ENCODE measurements at regions not wholly inside any gene's neighbourhood (a gene's known extent, or its start where the extent isn't known, plus 50 kb on each side); places are given as distances from the start of the nearest gene placed in this dataset.
"Not testable (repeated sequence)": the region's sequence is repeated elsewhere in the genome, so short reads cannot be mapped to it uniquely, and the experiment has no call there.

GRCh38 chr3:75294124-75294523, 370.0 kb upstream of the FRG2C start:
- no peak overlapping the region for H3K9ac ChIP-seq

GRCh38 chr3:75295013-75295412, 369.1 kb upstream of the FRG2C start:
- H3K27ac ChIP-seq: no peak overlapping the region
- H3K36me3 ChIP-seq: no peaks in the 10 kb centered on the region
- H3K4me1 ChIP-seq: no peaks in the 10 kb centered on the region
- no peaks in the 10 kb centered on the region for H4K20me1 ChIP-seq
- peaks cover 0 to 7% (median 0%) of the 10 kb centered on the region in 11 experiments; a peak in 2 of 22 replicates for H3K9me3 ChIP-seq (replicated peaks in 1 of 11)
- no peak overlapping the region for H3K4me3 ChIP-seq
- TF ChIP-seq Cebpa-rat (IDR thresholded peaks at IDR 0.05): no peak
- no peak overlapping the region for H3K4me2 ChIP-seq
- H3K27me3 ChIP-seq: no peaks in the 10 kb centered on the region
- H3K9ac ChIP-seq: no peak overlapping the region

More at GRCh38 chr3:75294124-75294523, 370.0 kb upstream of the FRG2C start:
- H3K27me3 ChIP-seq: no peaks in the 10 kb centered on the region
- no peaks in the 10 kb centered on the region for H3K36me3 ChIP-seq
- no peak overlapping the region for H3K27ac ChIP-seq
- H3K4me1 ChIP-seq: no peaks in the 10 kb centered on the region
- H4K20me1 ChIP-seq: no peaks in the 10 kb centered on the region
- H3K4me3 ChIP-seq: no peak overlapping the region
- TF ChIP-seq Cebpa-rat (IDR thresholded peaks at IDR 0.05): no peak
- no peak overlapping the region for H3K4me2 ChIP-seq
- H3K9me3 ChIP-seq (replicated peaks in 1 of 11): peaks cover 0 to 10% (median 3%) of the 10 kb centered on the region in 11 experiments; a peak in 8 of 22 replicates

- H3K36me3 ChIP-seq: no peaks in the 10 kb centered on the region
- H3K4me3 ChIP-seq: no peak overlapping the region
- H3K9ac ChIP-seq: no peak overlapping the region
- H3K4me1 ChIP-seq: no peaks in the 10 kb centered on the region
- no peaks in the 10 kb centered on the region for H3K27me3 ChIP-seq
- peaks cover 0 to 7% (median 0%) of the 10 kb centered on the region in 11 experiments; a peak in 2 of 22 replicates for H3K9me3 ChIP-seq (replicated peaks in 1 of 11)
- no peak overlapping the region for H3K27ac ChIP-seq
- no peaks in the 10 kb centered on the region for H4K20me1 ChIP-seq
- no peak for TF ChIP-seq Cebpa-rat (IDR thresholded peaks at IDR 0.05)
- no peak overlapping the region for H3K4me2 ChIP-seq
Observed at GRCh38 chr3:75296858-75297257, 367.3 kb upstream of the FRG2C start.

GRCh38 chr3:75300606-75301005, 363.5 kb upstream of the FRG2C start:
- Histone ChIP-seq H3K4me2 (no peak overlapping the region), H3K4me1 (no peaks in the 10 kb centered on the region), H3K27ac (no peak overlapping the region), H3K27me3 (no peaks in the 10 kb centered on the region), H3K4me3 (no peak overlapping the region), H4K20me1 (no peaks in the 10 kb centered on the region), H3K9ac (no peak overlapping the region), H3K9me3 (replicated peaks in 1 of 11) (peaks cover 0 to 7% (median 0%) of the 10 kb centered on the region in 11 experiments; a peak in 2 of 22 replicates), H3K36me3 (no peaks in the 10 kb centered on the region)
- TF ChIP-seq Cebpa-rat (IDR thresholded peaks at IDR 0.05): no peak

GRCh38 chr3:75301050-75301449, 363.1 kb upstream of the FRG2C start:
- H3K4me1 ChIP-seq; H3K4me3 ChIP-seq; H3K4me2 ChIP-seq; H3K9ac ChIP-seq; H3K27ac ChIP-seq; H3K9me3 ChIP-seq (replicated peaks in 1 of 11); H3K36me3 ChIP-seq; H3K27me3 ChIP-seq; H4K20me1 ChIP-seq: not testable (repeated sequence)

- Histone ChIP-seq H3K9me3 (replicated peaks in 1 of 11) (peaks cover 0 to under 1% (median 0%) of the 10 kb centered on the region in 11 experiments; a peak in 1 of 22 replicates), H3K27me3 (no peaks in the 10 kb centered on the region), H3K36me3 (no peaks in the 10 kb centered on the region), H3K4me2 (no peak overlapping the region), H3K4me3 (no peak overlapping the region), H3K27ac (no peak overlapping the region), H3K4me1 (no peaks in the 10 kb centered on the region), H4K20me1 (no peaks in the 10 kb centered on the region), H3K9ac (no peak overlapping the region)
- no peak for TF ChIP-seq Cebpa-rat (IDR thresholded peaks at IDR 0.05)
Observed at GRCh38 chr3:75303741-75304140, 360.4 kb upstream of the FRG2C start.

GRCh38 chr3:75305901-75306300, 358.2 kb upstream of the FRG2C start:
- Histone ChIP-seq H3K4me2 (no peak overlapping the region), H4K20me1 (no peaks in the 10 kb centered on the region), H3K27me3 (no peaks in the 10 kb centered on the region), H3K27ac (no peak overlapping the region), H3K4me3 (no peak overlapping the region), H3K36me3 (no peaks in the 10 kb centered on the region), H3K9me3 (replicated peaks in 1 of 11) (no peaks in the 10 kb centered on the region), H3K4me1 (no peaks in the 10 kb centered on the region), H3K9ac (no peak overlapping the region)
- TF ChIP-seq Cebpa-rat (IDR thresholded peaks at IDR 0.05): no peak

- H3K9ac ChIP-seq; H3K9me3 ChIP-seq (replicated peaks in 1 of 11); H3K27me3 ChIP-seq; H3K27ac ChIP-seq; H3K4me3 ChIP-seq; H4K20me1 ChIP-seq; H3K36me3 ChIP-seq; H3K4me2 ChIP-seq: not testable (repeated sequence)
- H3K4me1 ChIP-seq: peaks cover 0 to 14% (median 10%) of the 10 kb centered on the region in 10 experiments; a peak in 14 of 20 replicates
Observed at GRCh38 chr3:75311306-75311705, 352.8 kb upstream of the FRG2C start.

- not testable (repeated sequence) for H3K27me3 ChIP-seq; H3K4me3 ChIP-seq; H3K36me3 ChIP-seq; H3K9ac ChIP-seq; H3K9me3 ChIP-seq (replicated peaks in 1 of 11); H4K20me1 ChIP-seq
- H3K4me2 ChIP-seq: peak overlapping the region in 8 of 11 experiments; percentile 26 to 66 (median 52); a peak in 15 of 22 replicates
- H3K27ac ChIP-seq: peak overlapping the region in 1 of 11 experiments; percentile 44; a peak in 2 of 22 replicates
- H3K4me1 ChIP-seq: peaks cover 0 to 14% (median 10%) of the 10 kb centered on the region in 10 experiments; a peak in 14 of 20 replicates
Observed at GRCh38 chr3:75312469-75312868, 351.7 kb upstream of the FRG2C start.

- H3K4me1 ChIP-seq; H3K27me3 ChIP-seq; H3K4me2 ChIP-seq; H3K9me3 ChIP-seq (replicated peaks in 1 of 11); H4K20me1 ChIP-seq; H3K9ac ChIP-seq; H3K27ac ChIP-seq; H3K36me3 ChIP-seq; H3K4me3 ChIP-seq: not testable (repeated sequence)
Observed at GRCh38 chr3:75319776-75320175, 344.4 kb upstream of the FRG2C start.

- Histone ChIP-seq H3K4me1 (no peaks in the 10 kb centered on the region), H3K9ac (no peak overlapping the region), H3K27ac (no peak overlapping the region), H3K27me3 (no peaks in the 10 kb centered on the region), H3K4me2 (no peak overlapping the region), H3K36me3 (no peaks in the 10 kb centered on the region), H3K9me3 (replicated peaks in 1 of 11) (no peaks in the 10 kb centered on the region), H3K4me3 (no peak overlapping the region), H4K20me1 (no peaks in the 10 kb centered on the region)
- TF ChIP-seq Cebpa-rat (IDR thresholded peaks at IDR 0.05): no peak
Observed at GRCh38 chr3:75320369-75320768, 343.8 kb upstream of the FRG2C start.

Measured in BLaER1 treated with 17β-estradiol and CSF1 and Interleukin-3, amounts not matched to agents 10 nM and 100 nM (cell line).